ENCODE measurements at regions not wholly inside any gene's neighbourhood (a gene's known extent, or its start where the extent isn't known, plus 50 kb on each side); places are given as distances from the start of the nearest gene placed in this dataset.

- Histone ChIP-seq H3K4me1 (ENCODE audit: insufficient read depth, low read length, severe bottlenecking) (no peaks in the 10 kb centered on the region), H3F3A (ENCODE audit: insufficient read depth, low read length) (no peaks in the 10 kb centered on the region), H3K27me3 (ENCODE audit: insufficient read depth, low read length) (no peaks in the 10 kb centered on the region), H3K36me3 (ENCODE audit: insufficient read depth, low read length) (no peaks in the 10 kb centered on the region), H2AFZ (ENCODE audit: low read length) (no peak overlapping the region), H3K9me3 (ENCODE audit: low read length) (no peaks in the 10 kb centered on the region), H3K4me3 (ENCODE audit: low read depth, low read length, poor library complexity, severe bottlenecking) (no peak overlapping the region), H3K27ac (ENCODE audit: low read depth, low read length, poor library complexity, severe bottlenecking) (no peak overlapping the region), H4K20me1 (ENCODE audit: insufficient read depth, low read length) (no peaks in the 10 kb centered on the region), H3K9me2 (ENCODE audit: low read depth, low read length) (no peaks in the 10 kb centered on the region), H3K9ac (ENCODE audit: low read length) (no peak overlapping the region), H3K79me2 (ENCODE audit: insufficient read depth, low read length) (no peaks in the 10 kb centered on the region), H3K4me2 (ENCODE audit: low read length) (no peak overlapping the region)
- TF ChIP-seq CTCF (IDR thresholded peaks at IDR 0.05; ENCODE audit: low read length) (no peak), EZH2 (IDR thresholded peaks at IDR 0.05; ENCODE audit: borderline replicate concordance, low read length) (no peak)
Measured at GRCh38 chr5:107184066-107184465, 486.7 kb downstream of the EFNA5 start.

GRCh38 chr5:107170620-107171019 lies 500.1 kb downstream of the EFNA5 start:
- no peaks in the 10 kb centered on the region for H3K27me3 ChIP-seq (ENCODE audit: insufficient read depth, low read length)
- no peaks in the 10 kb centered on the region for H3K36me3 ChIP-seq (ENCODE audit: insufficient read depth, low read length)
- no peak overlapping the region for H3K9ac ChIP-seq (ENCODE audit: low read length)
- no peaks in the 10 kb centered on the region for H3F3A ChIP-seq (ENCODE audit: insufficient read depth, low read length)
- H3K4me3 ChIP-seq (ENCODE audit: low read depth, low read length, poor library complexity, severe bottlenecking) = no peak overlapping the region
- H2AFZ ChIP-seq (ENCODE audit: low read length) = no peak overlapping the region
- H3K79me2 ChIP-seq (ENCODE audit: insufficient read depth, low read length) = no peaks in the 10 kb centered on the region
- TF ChIP-seq EZH2 (IDR thresholded peaks at IDR 0.05; ENCODE audit: borderline replicate concordance, low read length) (no peak), CTCF (IDR thresholded peaks at IDR 0.05; ENCODE audit: low read length) (no peak)
- H3K4me2 ChIP-seq (ENCODE audit: low read length) = no peak overlapping the region
- no peaks in the 10 kb centered on the region for H3K9me2 ChIP-seq (ENCODE audit: low read depth, low read length)
- H3K9me3 ChIP-seq (ENCODE audit: low read length) = peaks cover 7% of the 10 kb centered on the region; the same call in 1 of the 2 replicates
- no peaks in the 10 kb centered on the region for H3K4me1 ChIP-seq (ENCODE audit: insufficient read depth, low read length, severe bottlenecking)
- H4K20me1 ChIP-seq (ENCODE audit: insufficient read depth, low read length) = no peaks in the 10 kb centered on the region
- H3K27ac ChIP-seq (ENCODE audit: low read depth, low read length, poor library complexity, severe bottlenecking) = no peak overlapping the region

DNA sequence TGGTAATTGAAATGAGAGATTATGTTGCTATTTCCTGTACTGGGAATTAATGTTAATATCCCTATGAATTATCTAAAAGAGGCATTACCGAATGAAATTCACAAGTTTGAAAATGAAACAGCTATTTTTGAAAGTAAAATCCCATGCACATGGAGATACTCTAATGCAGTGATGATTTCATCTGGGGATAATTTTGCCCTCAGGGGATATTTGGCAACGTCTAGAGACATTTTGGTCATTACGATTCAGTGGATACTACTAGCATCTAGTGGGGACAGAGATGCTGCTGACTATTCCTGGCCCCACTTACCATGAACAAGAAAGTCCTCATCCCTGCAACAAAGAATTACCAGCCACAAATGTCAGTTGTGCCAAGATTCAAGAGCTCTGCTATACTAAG lies 500.9 kb downstream of the EFNA5 start:
- Histone ChIP-seq H3K9me2 (ENCODE audit: low read depth, low read length) (no peaks in the 10 kb centered on the region), H3K79me2 (ENCODE audit: insufficient read depth, low read length) (no peaks in the 10 kb centered on the region), H3K4me2 (ENCODE audit: low read length) (no peak overlapping the region), H3K27me3 (ENCODE audit: insufficient read depth, low read length) (no peaks in the 10 kb centered on the region), H3K9ac (ENCODE audit: low read length) (no peak overlapping the region), H3K4me1 (ENCODE audit: insufficient read depth, low read length, severe bottlenecking) (no peaks in the 10 kb centered on the region), H3F3A (ENCODE audit: insufficient read depth, low read length) (no peaks in the 10 kb centered on the region), H3K9me3 (ENCODE audit: low read length) (peaks cover 7% of the 10 kb centered on the region; the same call in 1 of the 2 replicates), H3K4me3 (ENCODE audit: low read depth, low read length, poor library complexity, severe bottlenecking) (no peak overlapping the region), H3K27ac (ENCODE audit: low read depth, low read length, poor library complexity, severe bottlenecking) (no peak overlapping the region), H4K20me1 (ENCODE audit: insufficient read depth, low read length) (no peaks in the 10 kb centered on the region), H3K36me3 (ENCODE audit: insufficient read depth, low read length) (no peaks in the 10 kb centered on the region), H2AFZ (ENCODE audit: low read length) (no peak overlapping the region)
- TF ChIP-seq CTCF (IDR thresholded peaks at IDR 0.05; ENCODE audit: low read length) (no peak), EZH2 (IDR thresholded peaks at IDR 0.05; ENCODE audit: borderline replicate concordance, low read length) (no peak)
